ENCODE measurements at regions not wholly inside any gene's neighbourhood (a gene's known extent, or its start where the extent isn't known, plus 50 kb on each side); places are given as distances from the start of the nearest gene placed in this dataset.

- no peaks in the 10 kb centered on the region for H3K27me3 ChIP-seq
- H3K4me3 ChIP-seq = no peak overlapping the region
- no peaks in the 10 kb centered on the region for H3K36me3 ChIP-seq
- H3K27ac ChIP-seq = no peak overlapping the region
- intact Hi-C loops (cut with DNase I; ENCODE audit: low total_unique reads) = no loop called here
- H3K9me3 ChIP-seq = peaks cover 0 to 9% of the 10 kb centered on the region in 2 donors
- no peak for DNase-seq (ENCODE audit: low spot score in 2 of 2)
- no peaks in the 10 kb centered on the region for H3K4me1 ChIP-seq
- no peak for TF ChIP-seq CTCF (IDR thresholded peaks at IDR 0.05)
- TF ChIP-seq POLR2A (IDR thresholded peaks at IDR 0.05) = no peak
- no peak for TF ChIP-seq POLR2AphosphoS5 (IDR thresholded peaks at IDR 0.05)
Measured at GRCh38 chr12:61384511-61384910, 875.7 kb upstream of the USP15 start.

- TF ChIP-seq CTCF (IDR thresholded peaks at IDR 0.05) = no peak
- no peak for TF ChIP-seq POLR2AphosphoS5 (IDR thresholded peaks at IDR 0.05)
- TF ChIP-seq POLR2A (IDR thresholded peaks at IDR 0.05) = no peak
- Histone ChIP-seq H3K4me3 (no peak overlapping the region), H3K27ac (no peak overlapping the region), H3K4me1 (no peaks in the 10 kb centered on the region), H3K36me3 (no peaks in the 10 kb centered on the region), H3K27me3 (no peaks in the 10 kb centered on the region), H3K9me3 (peaks cover 0 to 10% of the 10 kb centered on the region in 2 donors)
- intact Hi-C loops (cut with DNase I; ENCODE audit: low total_unique reads) = no loop called here
- DNase-seq (ENCODE audit: low spot score in 2 of 2) = no peak
Measured at GRCh38 chr12:61385771-61386170, 874.4 kb upstream of the USP15 start.

- Histone ChIP-seq H3K36me3 (no peaks in the 10 kb centered on the region), H3K27ac (no peak overlapping the region), H3K4me1 (no peaks in the 10 kb centered on the region), H3K27me3 (no peaks in the 10 kb centered on the region), H3K4me3 (no peak overlapping the region), H3K9me3 (no peaks in the 10 kb centered on the region)
- no peak for DNase-seq (ENCODE audit: low spot score in 2 of 2)
- TF ChIP-seq CTCF (IDR thresholded peaks at IDR 0.05) (no peak), POLR2AphosphoS5 (IDR thresholded peaks at IDR 0.05) (no peak), POLR2A (IDR thresholded peaks at IDR 0.05) (no peak)
- intact Hi-C loops (cut with DNase I; ENCODE audit: low total_unique reads) = no loop called here
Measured at GRCh38 chr12:61397668-61398067, 862.5 kb upstream of the USP15 start.

- Histone ChIP-seq H3K27ac (no peak overlapping the region), H3K4me3 (no peak overlapping the region), H3K27me3 (no peaks in the 10 kb centered on the region), H3K9me3 (no peaks in the 10 kb centered on the region), H3K4me1 (no peaks in the 10 kb centered on the region), H3K36me3 (no peaks in the 10 kb centered on the region)
- intact Hi-C loops (cut with DNase I; ENCODE audit: low total_unique reads) = no loop called here
- no peak for DNase-seq (ENCODE audit: low spot score in 2 of 2)
- no peak for TF ChIP-seq POLR2A (IDR thresholded peaks at IDR 0.05)
- no peak for TF ChIP-seq POLR2AphosphoS5 (IDR thresholded peaks at IDR 0.05)
- no peak for TF ChIP-seq CTCF (IDR thresholded peaks at IDR 0.05)
Measured at GRCh38 chr12:61412201-61412600, 848.0 kb upstream of the USP15 start.

- no peaks in the 10 kb centered on the region for H3K9me3 ChIP-seq
- no peak for DNase-seq (ENCODE audit: low spot score in 2 of 2)
- no peaks in the 10 kb centered on the region for H3K36me3 ChIP-seq
- H3K27me3 ChIP-seq = no peaks in the 10 kb centered on the region
- H3K4me3 ChIP-seq = no peak overlapping the region
- H3K27ac ChIP-seq = no peak overlapping the region
- intact Hi-C loops (cut with DNase I; ENCODE audit: low total_unique reads) = no loop called here
- H3K4me1 ChIP-seq = no peaks in the 10 kb centered on the region
- no peak for TF ChIP-seq POLR2AphosphoS5 (IDR thresholded peaks at IDR 0.05)
- no peak for TF ChIP-seq POLR2A (IDR thresholded peaks at IDR 0.05)
- TF ChIP-seq CTCF (IDR thresholded peaks at IDR 0.05) = no peak
Measured at GRCh38 chr12:61414470-61414869, 845.7 kb upstream of the USP15 start.

Data from breast epithelium (tissue), 4 donors.